NCI-H1417 (cell line): ENCODE measurements at regions not wholly inside any gene's neighbourhood (a gene's known extent, or its start where the extent isn't known, plus 50 kb on each side); places are given as distances from the start of the nearest gene placed in this dataset.

Experiments
- DNase-seq, 3 experiments: peaks; one replicate each; lab custom pipeline; 2025; lab: John Stamatoyannopoulos, UW

DNA sequence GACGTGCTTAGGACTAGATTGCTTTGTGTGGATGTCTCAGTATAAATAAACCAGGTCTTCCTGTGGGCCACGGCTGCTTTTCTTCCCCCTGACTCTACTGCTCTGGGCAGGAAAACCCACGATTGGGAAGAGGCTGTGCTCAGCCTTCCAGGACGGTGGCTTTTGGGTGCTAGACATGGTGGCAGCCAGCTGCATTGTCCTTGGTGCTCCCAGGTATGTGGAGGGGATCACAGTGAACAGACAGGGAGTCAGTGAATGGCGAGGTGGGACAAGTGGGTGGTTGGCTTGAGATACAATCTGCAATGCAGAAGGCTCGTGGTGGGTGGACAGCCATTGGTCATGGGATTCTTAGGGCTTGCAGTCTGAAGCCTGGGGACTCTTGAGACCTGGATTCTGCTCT, 366.3 kb downstream of the AACS start:
- DNase-seq = no peak

DNA sequence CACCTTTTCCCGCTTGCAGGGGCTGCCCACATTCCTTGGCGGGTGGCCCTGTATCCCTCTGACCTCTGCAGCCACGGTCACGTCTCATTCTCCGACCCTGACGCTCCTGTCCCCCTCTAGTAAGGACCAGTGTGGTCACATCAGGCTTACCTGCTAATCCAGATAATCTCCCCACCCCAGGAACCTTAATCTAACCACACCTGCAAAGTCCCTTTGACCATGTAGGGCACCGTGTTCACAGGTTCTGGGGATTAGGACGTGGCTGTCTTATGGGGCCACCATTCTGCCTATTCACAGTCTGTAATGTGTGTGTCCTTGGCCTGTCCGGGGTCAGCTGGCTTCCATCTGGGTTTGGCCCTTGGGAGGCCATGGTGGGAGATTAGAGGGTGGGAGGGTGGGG, 368.9 kb downstream of the AACS start:
- DNase-seq = no peak

DNA sequence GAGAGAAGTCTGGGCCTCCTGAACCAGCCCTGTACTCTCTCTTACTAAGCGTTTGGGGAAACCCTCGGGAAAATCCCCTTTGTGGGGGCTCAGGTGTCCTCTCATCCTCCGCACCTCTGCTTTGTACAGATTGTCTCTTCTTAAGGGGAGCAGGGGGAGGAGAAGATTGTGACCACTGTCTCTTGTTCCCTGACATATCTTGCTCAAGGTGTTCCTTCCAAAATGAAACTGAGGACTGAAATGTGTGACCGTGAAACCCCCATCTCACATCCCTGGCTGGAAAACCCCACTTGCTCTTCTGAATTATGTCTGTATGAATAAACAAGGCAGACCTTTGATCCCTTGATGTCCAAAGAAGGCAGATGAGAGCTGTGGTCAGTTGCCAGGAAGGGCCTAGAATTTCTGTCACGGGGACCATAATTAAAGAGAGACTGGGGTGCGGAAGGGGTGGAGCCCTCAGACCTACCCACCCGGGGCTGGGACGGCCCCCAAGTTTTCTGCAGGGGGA, 369.8 kb downstream of the AACS start:
- DNase-seq = no peak

DNA sequence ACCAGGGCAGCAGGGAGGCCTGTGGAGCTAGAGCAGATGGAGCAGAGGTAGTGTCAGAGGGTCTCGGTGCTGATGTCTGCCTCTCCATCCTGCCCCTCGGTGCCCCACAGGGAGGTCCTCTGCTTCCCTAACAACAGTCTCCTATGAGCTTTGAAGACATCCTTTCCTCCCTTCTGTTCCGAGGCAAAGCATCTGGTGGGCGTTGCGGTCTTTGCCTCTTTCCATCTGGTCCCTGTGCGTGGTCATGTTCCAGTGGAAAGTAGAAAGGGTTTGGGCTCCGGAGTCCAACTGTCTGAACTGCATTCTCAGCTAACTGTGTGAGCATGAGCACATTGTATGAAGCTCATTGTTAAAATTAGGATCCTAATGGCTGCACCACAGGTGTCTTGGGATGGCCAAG, 370.6 kb downstream of the AACS start:
- DNase-seq = no peak

DNA sequence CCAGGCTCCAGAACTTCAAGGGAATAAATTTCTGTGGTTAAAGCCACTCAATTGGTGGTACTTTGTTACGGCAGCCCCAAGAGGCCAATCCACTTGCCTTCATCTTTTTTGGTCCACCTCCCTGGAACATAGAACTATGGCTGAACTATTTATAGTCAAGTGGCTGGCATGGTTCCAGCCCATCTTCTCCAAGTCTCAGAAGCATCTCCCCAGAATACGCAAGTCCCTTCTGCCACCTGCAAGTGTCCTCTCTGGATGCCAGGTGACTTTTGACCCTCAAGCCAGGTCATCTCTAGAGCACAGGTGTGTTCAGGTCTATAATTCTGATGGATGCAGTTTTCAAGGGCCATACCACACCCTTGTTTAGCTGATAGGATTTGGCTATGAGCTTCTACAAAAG, 371.5 kb downstream of the AACS start:
- no peak for DNase-seq

DNA sequence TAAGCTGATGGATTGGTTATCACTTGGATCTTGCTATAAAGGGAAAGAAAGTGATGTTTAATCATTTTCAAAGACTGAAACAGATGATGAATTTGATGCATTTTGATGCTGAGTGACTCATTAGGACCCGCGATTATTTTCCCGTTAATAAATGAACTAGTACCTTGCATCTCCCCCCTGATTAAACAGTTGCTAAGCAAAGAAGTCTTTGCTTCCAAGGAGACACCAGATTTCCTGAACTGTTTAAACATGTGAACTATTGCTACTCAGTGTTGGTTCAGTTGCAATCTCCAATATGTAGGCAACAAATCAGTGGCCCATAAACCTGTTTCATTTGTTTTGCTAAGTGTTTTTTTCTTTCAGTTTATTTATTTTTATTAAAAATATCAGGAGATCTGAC, 375.2 kb downstream of the AACS start:
- no peak for DNase-seq

DNA sequence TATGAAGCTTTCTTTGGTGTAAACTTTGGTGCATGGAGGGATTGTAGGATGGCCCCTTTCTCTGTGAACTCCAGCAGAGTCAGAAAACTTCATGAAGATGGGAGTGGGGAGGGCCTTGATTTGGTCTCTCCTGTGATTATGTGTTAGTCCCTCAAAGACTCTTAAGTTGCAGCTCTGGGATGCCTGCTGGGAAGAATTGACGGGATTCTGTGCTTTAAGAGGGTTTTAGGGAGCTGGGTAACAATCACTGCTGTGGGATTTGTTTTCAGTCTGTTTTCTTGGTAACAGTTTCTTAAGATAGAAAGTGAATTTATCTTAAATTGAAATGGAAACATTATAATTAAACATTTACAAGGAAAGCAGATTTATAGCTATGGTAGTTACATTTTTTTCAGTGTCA, 378.1 kb downstream of the AACS start:
- no peak for DNase-seq

DNA sequence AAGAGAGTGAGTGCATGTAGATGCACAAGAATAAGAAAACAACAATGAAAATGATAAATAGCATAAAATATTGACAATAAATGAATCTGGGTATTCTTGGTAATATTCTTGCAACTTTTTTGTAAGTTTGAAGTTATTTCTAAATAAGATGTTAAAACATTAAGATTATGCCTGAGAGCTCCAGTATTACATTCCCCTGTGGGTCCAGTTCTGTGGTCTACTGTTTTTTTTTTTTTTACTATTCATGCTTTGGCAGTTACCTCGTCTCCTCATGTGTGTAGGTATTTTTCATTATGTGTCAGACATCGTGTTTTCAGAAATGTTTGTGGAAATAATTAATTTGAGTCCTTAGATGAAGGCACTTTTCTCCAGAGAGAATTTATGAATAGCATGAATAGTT, 386.2 kb downstream of the AACS start:
- DNase-seq = no peak

DNA sequence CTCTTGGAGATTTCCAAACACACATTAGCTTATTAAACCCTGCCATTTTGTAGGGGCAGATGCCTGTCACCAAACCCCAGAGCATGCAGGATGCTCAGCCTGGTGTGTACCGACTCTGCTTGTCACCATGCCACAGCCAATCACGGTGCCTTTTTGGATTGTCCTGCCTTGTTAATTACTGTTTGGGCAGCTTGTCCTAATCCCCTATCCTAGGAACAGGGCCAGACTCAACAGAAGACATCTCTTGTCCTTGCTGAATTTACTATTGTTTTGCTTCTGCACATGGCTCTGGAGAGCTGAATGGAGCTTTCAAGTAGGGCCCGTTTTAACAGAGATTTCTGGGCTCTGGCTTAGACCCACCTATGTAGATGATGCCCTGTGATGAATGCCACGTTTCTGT, 388.5 kb downstream of the AACS start:
- no peak for DNase-seq

DNA sequence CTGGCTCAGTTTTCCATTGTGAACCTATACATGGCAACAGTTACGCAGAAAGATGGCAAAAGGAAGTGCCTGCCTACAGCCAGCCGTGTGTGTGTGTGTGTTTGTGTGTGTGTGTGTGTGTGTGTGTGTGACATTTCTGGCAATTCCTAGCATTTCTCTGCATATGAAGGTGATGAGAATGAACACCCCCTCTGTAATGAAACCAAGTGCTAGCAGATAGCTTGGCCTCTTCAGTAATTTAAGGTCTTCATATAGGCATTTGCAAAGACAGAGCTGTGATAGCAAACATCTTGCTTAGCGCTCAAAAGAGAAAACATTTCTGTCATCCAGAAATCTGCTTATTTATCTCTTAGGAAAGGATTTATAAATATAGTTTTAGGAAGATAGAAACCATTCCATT, 389.1 kb downstream of the AACS start:
- DNase-seq = no peak

DNA sequence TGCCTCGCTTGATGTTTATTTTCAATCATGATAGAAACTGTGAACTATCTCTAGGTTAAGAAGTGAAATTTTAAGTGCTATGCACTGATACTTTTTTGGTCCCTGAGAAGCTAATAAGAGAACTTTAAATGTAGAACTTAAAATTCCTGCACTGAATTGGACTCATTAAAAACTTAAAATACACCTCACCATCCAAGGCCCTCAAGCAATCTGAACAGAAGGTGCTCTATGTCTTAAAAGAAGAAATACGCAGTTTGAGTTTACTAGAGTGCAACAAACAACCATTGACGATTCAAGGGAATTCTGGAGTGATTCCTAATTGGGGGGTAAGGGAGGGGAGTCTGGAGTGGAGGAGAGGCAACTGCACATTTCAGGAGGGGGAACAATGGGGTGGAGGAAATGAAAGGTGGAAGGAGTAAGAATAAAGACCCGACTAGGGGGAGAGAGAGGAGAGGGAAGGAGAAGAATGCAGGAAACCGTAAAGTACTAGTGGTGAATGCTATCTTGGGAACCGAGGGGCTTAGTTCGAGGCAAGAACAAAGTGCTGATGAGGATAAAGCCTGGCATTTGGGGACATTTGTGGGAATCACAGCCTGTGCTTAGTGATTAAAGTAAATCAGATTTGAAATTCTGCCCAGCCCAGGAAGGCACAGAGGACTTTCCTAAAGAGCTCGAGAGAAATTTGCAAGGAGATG, 389.7 kb downstream of the AACS start:
- no peak for DNase-seq

DNA sequence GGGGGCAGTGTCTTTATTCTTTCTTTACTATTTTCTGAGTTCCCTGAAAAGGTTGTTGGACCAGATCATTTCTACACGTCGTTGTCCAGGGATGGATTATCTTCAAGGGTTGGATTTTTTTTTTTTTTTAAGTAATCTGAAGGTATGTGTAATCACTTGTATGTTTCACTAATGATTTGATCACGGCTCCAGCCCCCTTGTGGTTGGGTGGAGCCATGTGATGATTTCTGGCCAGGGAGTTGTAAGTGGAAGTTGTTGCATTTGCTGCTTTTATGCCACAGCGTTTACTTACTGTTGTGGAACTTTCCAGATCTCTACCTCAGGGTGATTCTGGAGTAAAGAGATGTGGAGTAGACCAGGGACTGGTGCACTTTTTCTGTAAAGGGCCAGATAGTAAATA, 390.3 kb downstream of the AACS start:
- DNase-seq = no peak

DNA sequence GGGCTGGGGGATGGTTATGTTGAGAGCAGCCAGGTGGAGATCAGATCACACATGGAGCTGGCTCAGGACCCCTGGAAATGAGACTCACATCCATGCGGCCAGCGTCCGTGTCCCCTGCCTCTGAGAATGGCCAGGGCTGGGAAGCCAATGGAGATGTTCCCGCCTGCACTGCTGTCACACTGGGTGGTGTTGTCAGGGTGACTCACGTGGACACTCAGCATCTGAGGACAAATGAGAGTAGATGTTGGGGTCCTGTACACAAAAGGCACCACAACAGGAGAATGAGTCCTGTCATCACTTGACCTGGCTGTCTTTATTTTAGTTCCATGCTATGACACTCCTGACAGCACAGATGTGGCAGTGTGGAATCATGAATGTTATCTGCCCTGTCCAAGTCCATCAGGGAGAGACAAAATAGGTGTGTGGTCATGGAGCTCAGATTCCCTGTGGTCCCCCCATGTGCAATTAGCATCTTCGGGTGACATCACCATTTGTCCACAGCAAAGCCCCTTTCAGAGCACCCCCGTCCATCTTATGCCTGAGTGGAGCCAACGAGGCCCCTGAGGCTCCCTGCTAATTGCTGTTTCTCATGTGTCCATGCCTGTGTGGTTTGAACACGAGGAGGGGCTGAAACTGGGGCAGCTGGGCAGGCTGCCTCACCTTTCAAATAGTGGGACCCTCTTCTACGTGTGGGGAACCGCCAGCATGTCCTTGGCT, 393.5 kb downstream of the AACS start:
- DNase-seq = no peak

DNA sequence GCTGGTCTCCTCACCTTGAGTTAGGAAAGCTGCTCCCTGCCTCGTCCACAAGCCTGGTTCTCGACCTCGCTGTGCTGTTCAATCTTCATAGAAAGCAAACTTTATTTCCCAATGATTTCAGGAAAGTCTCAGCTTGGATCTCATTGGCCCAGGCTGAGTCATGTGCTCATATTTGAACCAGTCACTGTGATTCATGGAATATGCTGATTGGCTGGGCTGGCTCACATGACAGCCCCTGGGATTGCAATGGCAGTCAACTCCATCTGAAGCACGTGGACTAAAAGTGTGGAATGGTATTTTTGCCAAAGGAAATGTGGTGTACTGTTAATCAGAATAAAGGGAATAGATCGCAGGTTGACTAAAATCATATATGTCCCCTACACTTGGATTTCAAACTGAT, 396.6 kb downstream of the AACS start:
- DNase-seq = no peak

DNA sequence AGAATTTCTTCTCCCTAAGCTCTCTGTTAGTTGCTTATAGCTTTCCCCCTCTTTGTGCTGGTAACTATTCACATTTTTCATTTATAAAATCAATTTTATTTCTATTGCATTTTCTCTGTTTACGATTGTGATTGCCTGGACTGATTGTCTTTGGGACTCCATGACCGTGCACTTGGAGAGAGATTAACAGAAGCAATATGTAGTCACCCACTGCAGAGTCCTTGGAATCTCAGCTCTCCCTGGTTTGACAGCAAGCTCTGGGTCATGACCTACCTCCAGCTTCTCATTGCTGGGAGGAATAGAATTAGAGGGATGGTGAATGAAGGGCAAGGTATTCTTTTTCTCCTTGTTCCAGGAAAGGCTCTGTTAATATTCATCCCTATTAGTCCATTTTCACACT, 398.2 kb downstream of the AACS start:
- no peak for DNase-seq

DNA sequence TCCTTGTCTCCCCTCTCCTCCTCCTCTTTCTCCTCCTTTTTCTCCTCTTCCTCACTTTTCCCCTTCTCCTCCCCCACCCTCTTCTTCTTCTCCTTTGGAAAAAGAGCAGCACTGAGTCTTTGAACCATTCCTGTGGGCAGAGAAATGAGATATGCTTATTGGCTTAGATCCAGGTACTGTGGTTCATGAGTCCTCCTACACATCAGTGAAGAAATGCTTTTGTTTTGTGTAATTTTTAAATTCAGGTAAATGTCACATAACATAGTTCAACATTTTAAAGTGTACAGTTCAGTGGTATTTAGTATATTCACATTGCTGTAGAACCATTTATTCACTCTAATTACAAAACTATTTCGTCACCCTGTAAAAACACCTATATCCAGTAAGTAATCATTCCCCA, 402.1 kb downstream of the AACS start:
- DNase-seq = no peak

DNA sequence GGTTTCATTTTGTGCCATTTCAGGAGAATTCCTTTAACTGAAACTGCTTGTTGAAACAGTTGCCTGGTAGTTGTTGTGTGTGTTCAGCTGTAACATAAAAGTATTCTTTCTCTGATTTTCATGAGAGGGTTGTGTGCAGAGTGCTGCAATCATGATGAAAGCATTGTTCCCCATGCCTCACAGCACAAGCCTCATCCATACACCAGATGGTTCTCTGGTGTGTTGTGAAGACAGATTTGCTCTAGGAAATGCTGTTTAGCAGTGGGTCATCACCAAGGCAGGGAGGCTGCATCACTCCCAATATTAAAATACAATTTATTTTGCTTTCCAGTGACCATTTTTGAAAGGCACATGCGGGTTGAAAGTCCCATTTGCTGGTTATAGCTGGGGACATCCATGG, 404.4 kb downstream of the AACS start:
- DNase-seq = no peak

DNA sequence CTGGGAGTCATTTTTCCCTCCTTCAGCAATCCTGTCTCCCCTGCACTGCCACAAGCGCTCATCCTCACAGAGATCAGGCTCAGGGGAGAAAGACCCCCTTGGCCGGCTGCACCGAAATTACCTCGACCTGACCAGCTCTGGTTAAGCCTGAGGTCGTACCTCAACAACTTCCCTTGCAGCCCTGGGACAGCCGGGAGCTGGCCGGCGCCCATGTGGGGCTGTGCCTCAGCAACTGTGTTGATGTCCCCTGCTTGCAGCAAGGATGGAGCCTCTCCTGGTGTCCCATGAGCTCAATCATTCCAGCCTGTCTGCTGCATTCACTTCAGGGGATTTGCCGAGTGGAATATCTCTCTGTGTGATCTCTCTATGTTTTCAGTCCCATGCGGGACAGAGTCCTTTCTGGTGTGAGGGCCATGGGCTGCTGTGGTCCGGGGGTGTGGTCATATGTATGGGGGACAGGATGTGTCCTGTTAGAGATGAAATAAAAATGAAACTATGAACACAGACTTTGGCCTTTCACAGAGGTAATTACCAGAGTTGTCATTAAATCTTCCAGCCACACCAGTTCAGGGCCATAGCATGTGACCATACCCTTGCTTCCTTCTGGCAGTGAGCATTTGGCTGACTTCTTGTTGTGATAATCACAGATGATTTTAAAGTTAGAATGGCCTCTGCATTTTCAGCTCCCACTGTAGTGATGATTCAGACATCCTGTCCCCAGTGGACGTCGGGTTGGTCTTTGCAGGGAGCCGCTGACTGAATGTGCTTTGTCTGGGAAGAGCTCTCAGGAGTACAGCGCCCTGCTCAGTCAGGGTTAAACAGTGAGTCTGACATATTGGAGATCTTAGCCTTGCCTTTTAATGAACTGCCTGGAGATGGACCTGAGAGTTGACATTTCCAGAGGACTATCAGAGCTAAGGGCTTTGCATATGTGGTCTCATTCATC, 405.9 kb downstream of the AACS start:
- no peak for DNase-seq

DNA sequence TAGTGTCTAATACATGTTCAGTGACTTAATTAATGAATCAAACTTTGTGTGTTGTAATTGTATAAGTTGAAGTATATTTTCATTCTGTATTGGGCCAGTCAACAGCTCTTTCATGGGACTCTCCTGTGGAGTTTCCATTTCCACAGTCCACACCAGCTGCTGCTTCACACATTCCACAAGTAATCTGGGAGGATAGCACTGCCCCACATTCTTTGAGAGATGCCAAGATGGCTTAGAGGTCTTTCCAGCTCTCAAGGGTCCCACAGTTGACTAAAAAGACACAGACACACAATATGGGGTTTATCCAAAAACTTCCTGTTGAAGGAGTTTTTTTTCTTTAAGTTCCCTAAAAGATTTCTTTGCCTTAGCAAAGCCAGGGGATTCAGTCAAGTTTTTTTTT, 408.3 kb downstream of the AACS start:
- no peak for DNase-seq

DNA sequence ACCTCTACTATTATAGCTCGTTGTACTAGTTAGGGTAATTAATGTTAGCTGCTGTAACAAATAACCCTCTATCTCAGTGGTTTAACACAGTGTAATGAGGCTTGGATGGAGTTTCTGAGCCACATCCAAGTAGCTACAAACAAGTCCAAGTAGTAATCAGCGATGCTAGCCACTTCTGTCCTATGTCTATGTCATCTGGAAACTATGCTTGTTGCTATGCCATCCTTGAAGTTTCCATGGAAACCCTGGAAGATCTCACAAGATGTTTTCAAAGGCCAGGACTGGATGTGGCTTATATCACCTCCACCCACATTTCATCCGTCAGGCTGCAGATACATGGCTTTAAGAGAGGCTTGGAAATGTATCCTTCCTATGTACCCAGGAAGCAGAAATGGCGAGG, 422.1 kb downstream of the AACS start:
- no peak for DNase-seq

DNA sequence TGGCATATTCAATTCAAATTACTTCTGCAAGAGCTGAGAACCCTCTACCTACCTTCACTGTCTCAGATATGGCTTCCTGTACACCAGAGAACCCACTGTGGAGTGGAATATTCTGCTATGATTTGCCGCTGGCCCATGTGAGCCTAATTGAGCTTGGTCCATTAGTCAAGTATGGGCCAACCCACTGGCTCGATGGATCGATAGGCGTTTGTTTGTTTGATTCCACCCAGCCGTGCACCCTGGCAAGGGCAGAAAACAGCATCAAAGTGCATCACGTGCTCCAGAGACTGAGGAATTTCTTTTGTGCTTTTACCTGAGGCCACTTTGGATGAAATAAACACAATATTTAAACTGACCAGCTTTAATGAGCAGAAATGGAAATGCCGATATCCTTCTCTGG, 426.3 kb downstream of the AACS start:
- no peak for DNase-seq

DNA sequence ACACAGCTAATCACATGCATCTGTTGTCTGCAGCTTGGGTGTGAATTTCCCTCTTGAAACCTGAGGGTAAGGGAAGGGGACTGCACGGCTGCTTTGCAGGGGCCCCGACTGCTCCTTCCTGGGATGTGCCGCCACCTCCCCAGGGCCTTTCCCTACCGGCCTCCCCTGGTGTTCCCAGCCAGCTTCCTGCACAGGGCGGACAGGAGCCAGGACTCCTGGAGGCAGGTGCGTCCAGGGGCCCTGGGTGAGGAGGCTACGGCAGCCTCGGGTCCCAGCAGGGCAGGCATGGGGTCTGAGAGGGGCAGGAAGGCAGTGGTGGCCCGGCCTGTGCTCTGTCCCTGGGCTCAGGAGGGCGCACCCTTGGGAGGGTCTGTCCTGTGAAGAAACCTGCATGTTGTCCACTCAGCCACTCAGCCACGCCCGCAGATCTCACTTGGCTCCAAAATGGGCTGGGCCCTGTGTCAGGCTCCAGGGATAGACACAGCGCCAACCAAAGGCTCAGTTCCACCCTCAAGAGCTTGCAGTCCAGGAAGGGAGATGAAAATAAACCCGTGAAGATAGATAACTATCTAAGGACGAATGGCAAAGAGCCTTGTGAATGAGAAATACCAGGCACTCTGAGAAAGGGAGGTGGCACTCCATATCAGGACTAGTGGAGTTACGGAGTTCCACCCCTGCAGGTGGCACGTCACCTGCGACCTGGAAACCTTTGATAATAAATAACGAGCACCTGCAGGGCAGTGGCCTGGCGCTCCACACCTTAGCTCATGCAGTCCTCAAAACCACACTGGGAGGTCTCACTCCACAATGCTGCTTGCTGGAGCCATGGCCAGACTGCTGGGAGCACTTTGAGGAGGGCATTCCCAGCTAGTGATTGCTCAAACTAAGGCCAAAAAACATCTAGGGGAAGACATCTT, 427.4 kb downstream of the AACS start:
- DNase-seq = no peak
